HG03108 (cell line): ENCODE measurements at regions not wholly inside any gene's neighbourhood (a gene's known extent, or its start where the extent isn't known, plus 50 kb on each side); places are given as distances from the start of the nearest gene placed in this dataset.
"Not testable (repeated sequence)": the region's sequence is repeated elsewhere in the genome, so short reads cannot be mapped to it uniquely, and the experiment has no call there.

Source experiments
- ATAC-seq: cut with Tn5 transposase; IDR thresholded peaks from one replicate; pipeline ENCODE4 v1.9.1; 2021; ENCODE audit warnings: moderate library complexity; ENCODE audit not compliant: unreplicated experiment

- ATAC-seq, result no peak
Observed at GRCh38 chr10:124152139-124153022, 59.0 kb upstream of the CHST15 start.

DNA sequence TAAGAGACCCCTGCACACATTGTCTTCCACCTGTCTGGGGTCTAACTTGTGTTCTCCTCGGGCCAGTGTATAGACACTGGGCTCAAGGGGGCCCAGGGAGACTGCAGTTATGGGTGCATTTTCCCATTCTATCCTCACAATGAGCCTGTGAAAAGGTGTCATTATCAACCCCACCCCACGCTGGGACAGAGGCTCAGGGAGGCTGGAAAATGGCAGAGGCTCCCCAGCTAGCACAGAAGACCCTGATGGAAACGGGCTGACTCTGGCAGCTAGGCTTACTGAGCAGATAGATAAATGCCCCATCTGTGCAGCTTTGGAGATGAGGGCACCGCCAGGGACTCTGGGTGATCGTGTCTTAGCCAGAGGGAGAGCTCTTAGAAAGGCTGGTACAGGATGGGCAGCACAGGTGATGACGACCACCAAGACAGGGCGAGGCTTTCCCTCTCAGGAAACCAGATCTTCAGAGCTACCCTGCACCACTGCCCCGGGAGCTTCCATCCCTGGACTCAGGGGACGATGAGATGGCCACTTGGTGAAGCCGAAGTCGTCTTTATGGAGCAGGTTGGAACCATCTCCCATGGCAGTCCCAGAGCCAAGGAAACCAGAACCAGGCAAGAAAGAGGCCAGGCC is 58.2 kb upstream of the CHST15 start:
- no peak for ATAC-seq

GRCh38 chr10:124150807-124151417 is 57.5 kb upstream of the CHST15 start:
- no peak for ATAC-seq

DNA sequence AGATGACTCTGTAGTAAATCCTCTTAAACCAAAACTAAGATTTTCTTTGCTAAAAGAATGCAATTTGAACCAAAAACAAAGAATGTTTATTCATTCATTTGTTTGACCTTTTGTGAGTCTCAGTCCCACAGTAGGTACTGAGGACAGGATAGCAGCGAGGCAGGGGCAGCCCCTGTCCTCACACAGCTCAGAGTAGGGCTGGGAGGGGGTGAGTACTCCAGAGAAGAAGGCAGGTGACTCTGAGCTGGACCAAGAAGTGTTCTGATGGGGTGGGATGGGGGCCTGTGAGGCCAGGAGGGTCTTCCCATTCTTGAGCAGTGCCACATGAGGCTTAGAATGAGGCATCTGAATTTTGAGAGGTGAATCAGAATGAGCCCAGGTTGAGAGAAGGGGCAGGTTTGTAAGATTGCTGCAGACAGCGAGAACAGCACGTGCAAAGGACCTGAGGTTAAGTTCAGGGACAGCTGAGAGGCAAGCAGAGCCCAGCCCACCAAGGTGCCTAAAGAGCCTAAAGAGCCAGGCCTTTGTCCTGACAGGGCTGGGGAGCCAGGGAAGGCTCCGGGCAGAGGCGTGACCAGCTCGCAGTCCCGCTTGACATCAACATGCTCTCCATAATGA is 56.9 kb upstream of the CHST15 start:
- no peak for ATAC-seq

DNA sequence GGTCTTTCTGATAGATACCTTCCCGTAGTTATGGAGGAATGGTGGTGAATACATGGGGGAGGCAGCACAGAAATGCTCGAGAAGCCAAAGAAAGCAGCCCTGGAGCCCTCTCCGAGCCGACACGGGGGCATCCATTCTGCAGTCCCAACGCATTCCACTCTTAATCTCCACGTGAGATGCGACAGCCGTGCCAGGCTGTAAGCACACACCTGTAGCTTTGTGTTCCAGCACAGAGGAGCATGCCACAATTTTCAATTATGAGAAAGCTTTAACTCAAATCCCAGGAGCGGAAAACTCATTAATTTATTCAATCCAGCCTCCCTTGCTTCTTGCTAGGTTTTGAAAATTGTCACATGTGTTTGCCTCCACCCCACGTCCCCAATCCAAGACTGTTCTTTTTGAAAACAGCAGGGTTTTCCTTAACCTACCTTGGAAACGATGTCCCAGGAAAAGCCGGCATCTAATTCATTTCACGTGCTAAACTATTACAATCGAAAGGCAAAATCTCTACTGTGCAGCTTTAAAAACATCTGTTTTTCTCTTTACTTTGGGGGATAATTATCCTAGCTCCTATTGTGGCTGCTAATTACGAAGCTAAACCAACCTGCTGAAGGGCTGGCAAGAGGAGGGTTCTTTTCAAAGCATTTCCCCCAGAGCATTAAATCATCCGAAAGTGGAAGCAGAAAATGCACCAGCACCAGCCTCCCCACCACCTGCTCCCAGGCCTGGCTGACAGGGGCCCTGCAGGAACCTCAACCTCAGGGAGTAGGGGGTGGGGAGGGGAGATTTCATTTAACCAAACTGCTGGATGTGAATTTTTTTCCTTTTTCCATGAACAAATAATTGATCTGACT is 56.0 kb upstream of the CHST15 start:
- ATAC-seq, result no peak

DNA sequence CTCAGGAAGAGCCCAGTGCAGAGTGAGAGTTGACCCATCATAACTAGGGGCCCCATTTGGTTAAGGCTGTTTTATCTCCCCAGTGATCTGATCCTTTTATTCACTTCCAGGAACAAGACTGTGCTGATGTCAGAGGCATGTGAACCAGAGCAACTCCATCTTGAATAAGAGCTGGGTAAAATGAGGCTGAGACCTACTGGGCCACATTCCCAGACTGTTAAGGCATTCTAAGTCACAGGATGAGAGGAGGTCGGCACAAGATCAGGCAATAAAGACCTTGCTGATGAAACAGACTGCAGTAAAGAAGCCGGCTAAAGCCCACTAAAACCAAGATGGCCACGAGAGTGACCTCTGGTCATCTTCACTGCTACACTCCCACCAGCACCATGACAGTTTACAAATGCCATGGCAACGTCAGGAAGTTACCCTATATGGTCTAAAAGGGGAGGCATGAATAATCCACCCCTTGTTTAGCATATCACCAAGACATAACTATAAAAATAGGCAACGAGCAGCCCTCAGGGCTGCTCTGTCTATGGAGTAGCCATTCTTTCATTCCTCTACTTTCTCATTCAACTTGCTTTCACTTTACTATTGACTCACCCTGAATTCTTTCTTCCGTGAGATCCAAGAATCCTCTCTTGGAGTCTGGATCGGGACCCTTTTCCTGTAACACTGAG is 55.3 kb upstream of the CHST15 start:
- ATAC-seq, result not testable (repeated sequence)

- no peak for ATAC-seq
Observed at GRCh38 chr10:124146483-124146882, 53.1 kb upstream of the CHST15 start.

DNA sequence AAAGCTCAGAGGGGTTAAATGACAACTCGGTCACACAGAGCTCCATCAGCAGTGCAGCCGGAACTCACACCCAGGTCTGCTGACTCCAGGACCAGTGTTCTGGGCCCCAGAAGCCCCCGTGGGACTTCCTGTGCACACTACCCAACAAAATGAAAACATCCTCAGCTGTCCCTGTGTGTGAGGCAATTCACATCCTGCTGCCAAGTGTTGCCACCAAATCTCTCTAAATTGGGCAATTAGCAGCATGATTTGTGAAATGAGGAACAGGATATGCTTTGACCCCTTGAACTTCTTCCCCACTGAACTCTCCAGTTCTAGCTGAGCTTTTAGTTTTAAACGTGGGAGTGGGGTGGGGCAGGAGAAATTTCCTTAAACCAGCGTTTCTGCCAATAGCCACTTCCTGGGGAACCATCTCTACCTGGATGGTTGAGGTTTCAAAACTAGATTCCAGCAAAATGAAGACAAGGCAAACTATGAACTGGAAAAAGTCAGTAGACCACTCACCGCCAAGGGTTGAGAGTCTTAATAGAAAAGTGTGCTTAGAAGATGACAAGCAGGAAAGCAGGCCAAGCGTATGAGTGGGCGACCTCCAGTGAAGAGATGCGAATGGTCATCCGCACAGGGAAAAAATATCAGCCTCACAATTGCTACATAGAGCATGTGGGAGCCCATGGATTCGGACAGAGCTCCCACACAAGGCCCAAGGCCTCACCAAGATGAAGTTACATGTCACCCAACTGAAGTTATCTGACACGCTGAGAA is 51.9 kb upstream of the CHST15 start:
- no peak for ATAC-seq

GRCh38 chr10:124144536-124144935 is 51.1 kb upstream of the CHST15 start:
- ATAC-seq, result no peak

GRCh38 chr10:124143721-124144120 is 50.3 kb upstream of the CHST15 start:
- ATAC-seq, result no peak
